ENCODE measurements at regions not wholly inside any gene's neighbourhood (a gene's known extent, or its start where the extent isn't known, plus 50 kb on each side); places are given as distances from the start of the nearest gene placed in this dataset.

GRCh38 chr4:189409158-189409557 is 531.5 kb upstream of the FRG1 start:
- no peak overlapping the region for H2AFZ ChIP-seq (ENCODE audit: low read depth, low read length, poor library complexity, severe bottlenecking)
- ChIA-PET RAD21 (ENCODE audit: low non-redundant PET in 1 of 2, low total read pairs in 2 of 2, uncharacterized antibody in 2 of 2, unreplicated experiment in 2 of 2) (no interaction called here), POLR2A (no interaction called here), CTCF (no interaction called here)
- H3K4me3 ChIP-seq (replicated peaks in 1 of 2; ENCODE audit: low read depth in 1 of 2, low read length in 2 of 2), result no peak overlapping the region
- DNase-seq (ENCODE audit: low read depth, low spot score), result no peak
- TF ChIP-seq ZBTB33 (IDR thresholded peaks at IDR 0.05; ENCODE audit: extremely low read depth, insufficient replicate concordance, low read length) (no peak), JUND (IDR thresholded peaks at IDR 0.05) (no peak), ELF1 (IDR thresholded peaks at IDR 0.05; ENCODE audit: borderline replicate concordance, low read depth) (no peak), CTCF (IDR thresholded peaks at IDR 0.05 in 2 of 3, conservative IDR thresholded peaks at IDR 0.05 in 1 of 3; ENCODE audit: borderline replicate concordance in 1 of 3, insufficient read depth in 1 of 3, low read depth in 2 of 3, low read length in 2 of 3) (no peak), ATF3 (IDR thresholded peaks at IDR 0.05) (no peak), POLR2A (IDR thresholded peaks at IDR 0.05; ENCODE audit: borderline replicate concordance, extremely low read depth, insufficient read depth, insufficient read length) (no peak), EZH2phosphoT487 (IDR thresholded peaks at IDR 0.05; ENCODE audit: borderline replicate concordance) (no peak), YY1 (IDR thresholded peaks at IDR 0.05; ENCODE audit: extremely low read depth, insufficient replicate concordance, low read depth, low read length) (no peak), ZFX (IDR thresholded peaks at IDR 0.05) (no peak), EGR1 (IDR thresholded peaks at IDR 0.05; ENCODE audit: low read depth) (no peak)
- H3K27me3 ChIP-seq (ENCODE audit: insufficient read depth, low read length), result no peaks in the 10 kb centered on the region
- H3K9me3 ChIP-seq (ENCODE audit: control insufficient read depth in 1 of 2, insufficient read depth in 1 of 2, low read depth in 1 of 2, low read length in 2 of 2), result no peaks in the 10 kb centered on the region
- H3K4me1 ChIP-seq (ENCODE audit: control insufficient read depth in 1 of 2, insufficient read depth in 2 of 2, low read length in 2 of 2), result no peaks in the 10 kb centered on the region
- no peaks in the 10 kb centered on the region for H3K79me2 ChIP-seq (ENCODE audit: insufficient read depth, low read length)
- H3K9me2 ChIP-seq (ENCODE audit: insufficient read depth), result no peaks in the 10 kb centered on the region
- no peaks in the 10 kb centered on the region for H3K36me3 ChIP-seq (ENCODE audit: control insufficient read depth in 1 of 2, insufficient read depth in 2 of 2, low read length in 2 of 2)
- BruUV-seq (replicated peaks), result no TSS peak
- H4K20me1 ChIP-seq (ENCODE audit: insufficient read depth), result no peaks in the 10 kb centered on the region; the same call in 1 of the 2 replicates
- no peak overlapping the region for H3K4me2 ChIP-seq (ENCODE audit: low read length)
- no peak for ATAC-seq
- intact Hi-C loops (cut with micrococcal nuclease), result no loop called here
- H3K9ac ChIP-seq (ENCODE audit: low read length), result no peak overlapping the region
- no peak overlapping the region for H3K27ac ChIP-seq (ENCODE audit: low read depth, low read length)
